HepG2 (cell line): ENCODE measurements at regions not wholly inside any gene's neighbourhood (a gene's known extent, or its start where the extent isn't known, plus 50 kb on each side); places are given as distances from the start of the nearest gene placed in this dataset.

Source experiments
- ATAC-seq: fragments of 200-7000 bp; cut with Tn5 transposase; 3 replicates; pipeline ENCODE4 v1.9.1; 2020; ENCODE audit warnings: mild to moderate bottlenecking, moderate library complexity
- BruUV-seq: library from RNA; stranded (reverse); fragments of 400-500 nt; replicated peaks from 2 replicates; lab custom pipeline; 2021; lab: Mats Ljungman, UMichigan
- CTCF ChIA-PET: fragments of 300-600 bp; formaldehyde crosslinking; extraction: SDS; loops from one replicate; lab custom pipeline; 2021; ENCODE audit warnings: low total read pairs, inconsistent platforms, low intra/inter-chr PET ratio; lab: Yijun Ruan, JAX
- POLR2A ChIA-PET: fragments of 350-600 bp; sonication (Branson Sonifier 250); formaldehyde crosslinking; loops from one replicate; lab custom pipeline; 2020; ENCODE audit warnings: antibody characterized with exemption, inconsistent platforms; lab: Yijun Ruan, JAX
- DNase-seq: peaks from one replicate; pipeline ENCODE4 v3.0.0-alpha.2; 2015; ENCODE audit warnings: low spot score
- FAIRE-seq: peaks from 3 replicates; lab custom pipeline; 2011; peaks lifted over from hg19 to GRCh38; lab: Jason Lieb, UNC
- H2AFZ ChIP-seq: one replicate; pipeline ENCODE4 v1.6.1; 2011; ENCODE audit warnings: low read length, inconsistent platforms
- H3K27ac ChIP-seq: fragments of 300-600 bp; 3 replicates; pipeline ENCODE4 v1.8.0; 2011; ENCODE audit warnings: mixed run types, mild to moderate bottlenecking, mixed read lengths, low read length, inconsistent platforms; ENCODE audit not compliant: insufficient read depth; ENCODE audit errors: extremely low read length
- H3K27me3 ChIP-seq, 2 experiments: fragments of 200-600 bp in 1 of 2; 2 replicates in 1 of 2; 3 replicates in 1 of 2; pipeline versions ENCODE4 v1.6.0 to v1.8.0; 2011; ENCODE audit warnings: low read length in 2 of 2, mild to moderate bottlenecking in 2 of 2, moderate library complexity in 2 of 2, inconsistent platforms in 1 of 2; ENCODE audit not compliant: insufficient read depth in 2 of 2, control insufficient read depth in 1 of 2
- H3K36me3 ChIP-seq, 2 experiments: fragments of 200-600 bp in 1 of 2; replicated peaks in 1 of 2; 2 replicates in 1 of 2; 3 replicates in 1 of 2; pipeline versions ENCODE4 v1.5.1 to v1.8.0; 2011; ENCODE audit warnings: low read length in 2 of 2, inconsistent platforms in 1 of 2; ENCODE audit not compliant: insufficient read depth in 2 of 2, control insufficient read depth in 1 of 2
- H3K4me1 ChIP-seq: 2 replicates; pipeline ENCODE4 v1.5.1; 2012; ENCODE audit warnings: low read length, inconsistent platforms; ENCODE audit not compliant: insufficient read depth
- H3K4me2 ChIP-seq: 2 replicates; pipeline ENCODE4 v1.6.0; 2011; ENCODE audit warnings: low read depth, low read length, inconsistent platforms
- H3K4me3 ChIP-seq, 3 experiments: fragments of 200-600 bp in 1 of 3; sonication (generic), shearing (Covaris generic) in 1 of 3; replicated peaks in 1 of 3; 2 replicates each; pipeline ENCODE4 v1.5.1; 2011 to 2016; ENCODE audit warnings: low read length in 3 of 3, inconsistent platforms in 2 of 3, low read depth in 2 of 3, mild to moderate bottlenecking in 2 of 3, control low read depth in 1 of 3, mixed read lengths in 1 of 3; ENCODE audit not compliant: insufficient read depth in 1 of 3
- H3K79me2 ChIP-seq: one replicate; pipeline ENCODE4 v1.6.1; 2011; ENCODE audit warnings: low read length, inconsistent platforms; ENCODE audit not compliant: insufficient read depth
- H3K9ac ChIP-seq: 2 replicates; pipeline ENCODE4 v1.6.0; 2011; ENCODE audit warnings: mild to moderate bottlenecking, low read depth, low read length, inconsistent platforms; ENCODE audit not compliant: insufficient read depth
- H3K9me3 ChIP-seq: 2 replicates; pipeline ENCODE4 v1.5.1; 2012; ENCODE audit warnings: mild to moderate bottlenecking, low read length
- H4K20me1 ChIP-seq: 2 replicates; pipeline ENCODE4 v1.6.0; 2011; ENCODE audit warnings: inconsistent platforms, mild to moderate bottlenecking, low read length, moderate library complexity; ENCODE audit not compliant: insufficient read depth
- ATF1 ChIP-seq: IDR thresholded peaks from 2 replicates; pipeline ENCODE4 v1.6.1; 2016; ENCODE audit warnings: mild to moderate bottlenecking, control low read depth
- CEBPB ChIP-seq: IDR thresholded peaks from 2 replicates; pipeline ENCODE4 v1.6.1; 2011; ENCODE audit warnings: low read depth, low read length, improper control_type of control experiment, borderline replicate concordance
- DNMT1 ChIP-seq: sonication (generic); formaldehyde crosslinking; IDR thresholded peaks from 2 replicates; pipeline ENCODE4 v1.5.1; 2020; ENCODE audit warnings: mild to moderate bottlenecking, missing genetic modification reagents
- FOSL2 ChIP-seq: sonication (generic); formaldehyde crosslinking; IDR thresholded peaks from 2 replicates; pipeline ENCODE4 v1.4.0; 2020; ENCODE audit warnings: missing genetic modification reagents
- HDAC1 ChIP-seq: sonication (generic); formaldehyde crosslinking; IDR thresholded peaks from 2 replicates; pipeline ENCODE4 v1.5.1; 2020; ENCODE audit warnings: mild to moderate bottlenecking, missing genetic modification reagents
- HNRNPLL ChIP-seq: fragments of 200-400 bp; formaldehyde crosslinking; IDR thresholded peaks from 2 replicates; pipeline ENCODE4 v1.6.1; 2017; ENCODE audit warnings: mild to moderate bottlenecking, low read depth, low read length; ENCODE audit not compliant: poor library complexity, severe bottlenecking
- JUN ChIP-seq: sonication (generic); formaldehyde crosslinking; IDR thresholded peaks from 2 replicates; pipeline ENCODE4 v1.4.0; 2020; ENCODE audit warnings: mild to moderate bottlenecking, missing genetic modification reagents
- NAIF1 ChIP-seq: sonication (generic); formaldehyde crosslinking; IDR thresholded peaks from 2 replicates; pipeline ENCODE4 v1.5.0; 2020; ENCODE audit warnings: mild to moderate bottlenecking, missing genetic modification reagents, borderline replicate concordance
- NFRKB ChIP-seq: fragments of 450-650 bp; IDR thresholded peaks from 2 replicates; pipeline ENCODE4 v1.6.1; 2017
- SRF ChIP-seq: IDR thresholded peaks from 2 replicates; pipeline ENCODE4 v1.6.1; 2011; ENCODE audit warnings: mild to moderate bottlenecking, low read depth, low read length, moderate library complexity
- STAT5B ChIP-seq: sonication (generic); formaldehyde crosslinking; IDR thresholded peaks from 2 replicates; pipeline ENCODE4 v1.4.0; 2020; ENCODE audit warnings: missing genetic modification reagents
- ZFP36 ChIP-seq: fragments of 150-350 bp; IDR thresholded peaks from 2 replicates; pipeline ENCODE4 v1.6.1; 2018; ENCODE audit warnings: borderline replicate concordance, low read length, low read depth; ENCODE audit not compliant: partially characterized antibody
- ZNF121 ChIP-seq: sonication (generic); formaldehyde crosslinking; IDR thresholded peaks from 2 replicates; pipeline ENCODE4 v1.5.0; 2020; ENCODE audit warnings: mild to moderate bottlenecking, missing genetic modification reagents
- ZNF234 ChIP-seq: sonication (generic); formaldehyde crosslinking; conservative IDR thresholded peaks from 2 replicates; pipeline ENCODE4 v1.5.1; 2020; ENCODE audit warnings: mild to moderate bottlenecking, missing genetic modification reagents
- ZNF317 ChIP-seq: sonication (generic); formaldehyde crosslinking; IDR thresholded peaks from 2 replicates; pipeline ENCODE4 v1.5.0; 2020; ENCODE audit warnings: mild to moderate bottlenecking, missing genetic modification reagents
- ZNF326 ChIP-seq: sonication (generic); formaldehyde crosslinking; IDR thresholded peaks from 2 replicates; pipeline ENCODE4 v1.4.0; 2020; ENCODE audit warnings: missing genetic modification reagents, borderline replicate concordance
- ZNF33A ChIP-seq: sonication (generic); formaldehyde crosslinking; IDR thresholded peaks from 2 replicates; pipeline ENCODE4 v1.5.1; 2020; ENCODE audit warnings: missing genetic modification reagents, mild to moderate bottlenecking, moderate library complexity, borderline replicate concordance
- ZNF567 ChIP-seq: sonication (generic); formaldehyde crosslinking; IDR thresholded peaks from 2 replicates; pipeline ENCODE4 v1.8.1; 2023; ENCODE audit warnings: mild to moderate bottlenecking, missing genetic modification reagents, borderline replicate concordance
- ZNF652 ChIP-seq: IDR thresholded peaks from 2 replicates; pipeline ENCODE4 v1.6.1; 2016; ENCODE audit warnings: low read depth, borderline replicate concordance
- ZNF749 ChIP-seq: sonication (generic); formaldehyde crosslinking; IDR thresholded peaks from 2 replicates; pipeline ENCODE4 v1.8.0; 2022; ENCODE audit warnings: mild to moderate bottlenecking, missing genetic modification reagents, moderate library complexity, borderline replicate concordance
- ZNF780A ChIP-seq: sonication (generic); formaldehyde crosslinking; IDR thresholded peaks from 2 replicates; pipeline ENCODE4 v1.8.0; 2022; ENCODE audit warnings: mild to moderate bottlenecking, missing genetic modification reagents, moderate library complexity
- ZNF878 ChIP-seq: sonication (generic); formaldehyde crosslinking; IDR thresholded peaks from 2 replicates; pipeline ENCODE4 v1.8.1; 2023; ENCODE audit warnings: mild to moderate bottlenecking, missing genetic modification reagents, moderate library complexity
- ZNF883 ChIP-seq: sonication (generic); formaldehyde crosslinking; IDR thresholded peaks from 2 replicates; pipeline ENCODE4 v1.5.1; 2020; ENCODE audit warnings: mild to moderate bottlenecking, missing genetic modification reagents; ENCODE audit errors: not compliant biosample characterization
- WGBS: methylation state at CpG from one replicate; pipeline ENCODE4 v1.1.6; 2017; ENCODE audit warnings: low lambda C conversion rate; 5-methylcytosine and 5-hydroxymethylcytosine counted together
- in situ Hi-C: cut with HindIII; loops from 2 replicates; pipeline ENCODE4 v1.10.0; 2017; ENCODE audit warnings: low pct_unique_long_range_greater_than_20kb; ENCODE audit not compliant: extremely low pct_ligation_motif_present
- intact Hi-C: fragments of 100-400 bp; cut with micrococcal nuclease; formaldehyde crosslinking; loops from one replicate; pipeline ENCODE4 v1.10.0; 2022; ENCODE audit not compliant: unreplicated experiment

GRCh38 chr2:200136655-200137054 lies 169.8 kb upstream of the SPATS2L start (continued):
- TF ChIP-seq ZFP36 (no peak), ZNF234 (CRISPR knock-in tag) (no peak), ZNF567 (CRISPR knock-in tag) (no peak), NFRKB (no peak)

- in situ Hi-C loops: no loop called here
These were observed 169.2 kb upstream of the SPATS2L start for GRCh38 chr2:200137271-200137670.

More at GRCh38 chr2:200137271-200137670, 169.2 kb upstream of the SPATS2L start:
- 22% methylated on average over 2 of the region's 2 CpGs for WGBS
- Histone ChIP-seq H3K4me2 (no peak overlapping the region), H3K9ac (no peak overlapping the region), H2AFZ (no peak overlapping the region), H3K27me3 (no peaks in the 10 kb centered on the region), H4K20me1 (no peaks in the 10 kb centered on the region), H3K36me3 (no peaks in the 10 kb centered on the region), H3K27ac (no peak overlapping the region), H3K9me3 (peaks cover 9% of the 10 kb centered on the region; the same call in 1 of the 2 replicates), H3K4me3 (no peak overlapping the region), H3K79me2 (no peaks in the 10 kb centered on the region), H3K4me1 (peaks cover 12% of the 10 kb centered on the region)
- ATAC-seq: no peak
- ChIA-PET POLR2A (no interaction called here), CTCF (no interaction called here)
- intact Hi-C loops: no loop called here
- TF ChIP-seq ZNF33A (CRISPR knock-in tag) (no peak), ZNF652 (CRISPR knock-in tag) (no peak), ZNF121 (no peak), ZNF326 (no peak), ZNF878 (CRISPR knock-in tag) (no peak), NAIF1 (CRISPR knock-in tag) (no peak), ZNF780A (CRISPR knock-in tag) (no peak), SRF (no peak), FOSL2 (CRISPR knock-in tag) (no peak), CEBPB (no peak), HDAC1 (CRISPR knock-in tag) (no peak), STAT5B (CRISPR knock-in tag) (no peak), HNRNPLL (no peak), ATF1 (CRISPR knock-in tag) (no peak), ZNF317 (no peak), DNMT1 (CRISPR knock-in tag) (no peak), ZNF883 (CRISPR knock-in tag) (no peak), ZNF749 (CRISPR knock-in tag) (no peak), JUN (no peak)
- no peak for DNase-seq
- no TSS peak for BruUV-seq
- FAIRE-seq: no peak
